GM19455 (cell line): ENCODE measurements at regions not wholly inside any gene's neighbourhood (a gene's known extent, or its start where the extent isn't known, plus 50 kb on each side); places are given as distances from the start of the nearest gene placed in this dataset.
"Not testable (repeated sequence)": the region's sequence is repeated elsewhere in the genome, so short reads cannot be mapped to it uniquely, and the experiment has no call there.

ENCODE experiments used
- ATAC-seq: cut with Tn5 transposase; IDR thresholded peaks from one replicate; pipeline ENCODE4 v1.9.1; 2021; ENCODE audit not compliant: unreplicated experiment

DNA sequence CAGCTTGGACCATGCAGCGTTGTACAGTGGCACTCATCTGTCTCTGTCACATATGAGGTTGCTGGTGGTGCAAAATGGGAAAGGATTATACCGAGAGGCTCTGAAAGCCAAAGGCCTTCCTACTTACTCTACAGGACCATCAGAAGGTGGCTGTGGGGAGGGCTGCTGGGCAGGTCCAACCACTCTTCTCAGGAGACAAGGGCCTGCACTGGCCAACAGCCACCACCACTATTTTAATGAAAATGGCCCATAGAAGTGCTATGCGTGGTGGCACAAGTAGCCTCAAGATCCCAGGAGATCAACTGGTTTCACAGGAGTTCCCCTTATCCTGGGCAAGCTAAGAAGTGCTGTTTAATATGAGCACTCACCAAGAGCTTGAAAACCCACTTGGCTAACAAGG, 52.3 kb downstream of the MRPL57 start:
- ATAC-seq: no peak

DNA sequence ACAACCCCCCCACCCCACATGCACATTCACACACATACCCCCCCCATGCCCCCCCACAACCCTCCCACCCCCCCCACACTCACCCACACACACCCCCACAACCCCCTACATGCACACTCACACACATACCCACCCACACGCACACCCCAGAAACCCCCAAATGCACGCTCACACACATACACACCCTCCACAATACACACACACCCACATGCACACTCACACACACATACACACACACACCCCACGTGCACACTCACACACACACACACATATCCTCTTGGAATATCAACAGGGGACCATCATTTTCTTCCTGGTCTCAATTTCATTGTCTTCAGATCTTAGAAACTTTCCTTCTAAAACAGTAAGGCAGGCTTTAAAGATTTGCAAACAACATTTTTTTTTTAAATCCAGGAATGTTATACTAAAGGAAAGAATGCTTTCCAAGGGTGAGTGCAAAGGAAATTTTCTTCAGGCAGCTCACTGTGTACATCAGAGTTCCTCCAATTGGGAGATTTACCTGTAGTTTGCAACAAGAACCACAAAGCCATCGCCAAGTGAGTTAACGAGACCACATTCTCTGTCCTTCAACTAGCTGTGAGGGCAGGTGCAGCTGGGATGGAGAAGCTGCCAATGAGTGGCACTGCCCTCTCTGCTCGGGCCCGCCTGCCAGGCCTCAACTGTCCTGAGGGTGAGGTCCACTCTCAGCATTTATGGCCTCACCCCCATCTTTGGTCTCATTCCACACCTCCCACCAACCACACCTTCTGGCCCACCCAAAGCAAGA, 53.0 kb downstream of the MRPL57 start:
- no peak for ATAC-seq

DNA sequence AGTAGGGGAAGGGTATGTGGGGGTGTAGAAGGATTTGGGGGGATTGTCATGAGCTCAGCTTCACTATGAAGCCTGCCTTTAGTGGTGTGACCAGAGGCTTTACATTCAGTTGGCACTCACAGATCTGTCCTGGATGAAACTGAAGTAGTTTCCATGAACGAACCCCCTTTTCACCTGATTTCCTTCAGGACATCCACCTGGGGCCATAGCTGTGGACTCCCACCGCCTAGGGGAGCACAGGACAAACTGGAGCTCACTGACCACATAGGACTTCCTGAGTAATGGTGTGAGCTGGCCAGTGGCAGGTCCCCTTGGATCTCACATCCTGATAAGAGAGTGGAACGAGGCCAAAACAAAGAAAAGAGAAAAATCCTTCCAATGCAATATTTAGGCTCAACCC, 54.1 kb downstream of the MRPL57 start:
- ATAC-seq: no peak

DNA sequence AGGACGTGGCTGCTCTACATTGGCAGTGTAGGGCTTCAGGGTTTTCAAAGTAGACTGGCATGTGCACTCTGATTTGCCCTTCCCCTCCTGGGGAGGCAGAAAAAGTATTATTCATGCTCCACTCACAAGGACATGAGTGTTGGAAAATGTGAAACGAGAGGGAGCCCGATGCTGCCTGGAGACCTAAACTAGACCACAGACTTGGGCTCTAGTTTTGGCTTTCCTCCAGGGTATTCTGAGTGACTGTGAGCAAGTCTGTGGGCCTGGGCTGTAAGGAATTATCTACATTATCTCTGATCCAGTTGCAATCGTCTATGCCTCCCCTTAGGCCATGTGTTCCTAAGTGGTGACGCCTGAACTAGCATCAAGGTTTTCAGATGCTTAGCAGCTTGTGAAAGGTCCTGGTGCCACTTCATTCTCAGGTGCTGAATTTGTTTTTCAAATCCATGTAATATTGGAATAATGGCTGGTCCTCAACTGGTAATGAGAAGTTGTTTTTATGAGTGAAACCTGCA, 55.0 kb downstream of the MRPL57 start:
- ATAC-seq: no peak

DNA sequence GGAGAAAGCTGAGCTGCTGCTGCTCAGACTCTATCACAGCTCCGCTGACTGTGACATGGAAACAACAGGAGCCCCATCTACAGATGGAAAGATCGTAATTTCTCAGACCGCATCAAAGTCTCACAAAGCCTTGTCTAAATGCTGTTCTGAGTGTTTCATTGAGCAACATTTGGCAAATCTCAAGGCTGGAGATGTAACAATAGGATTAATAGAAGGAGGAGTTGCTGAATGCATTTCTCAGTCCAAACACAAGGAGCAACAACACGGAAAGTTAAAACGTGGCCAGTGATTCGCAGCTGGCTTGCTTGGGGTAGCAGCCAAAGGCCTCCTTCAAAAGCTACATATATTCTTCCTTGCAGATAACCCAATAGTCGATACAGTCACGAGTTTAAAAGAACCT, 55.7 kb downstream of the MRPL57 start:
- no peak for ATAC-seq

DNA sequence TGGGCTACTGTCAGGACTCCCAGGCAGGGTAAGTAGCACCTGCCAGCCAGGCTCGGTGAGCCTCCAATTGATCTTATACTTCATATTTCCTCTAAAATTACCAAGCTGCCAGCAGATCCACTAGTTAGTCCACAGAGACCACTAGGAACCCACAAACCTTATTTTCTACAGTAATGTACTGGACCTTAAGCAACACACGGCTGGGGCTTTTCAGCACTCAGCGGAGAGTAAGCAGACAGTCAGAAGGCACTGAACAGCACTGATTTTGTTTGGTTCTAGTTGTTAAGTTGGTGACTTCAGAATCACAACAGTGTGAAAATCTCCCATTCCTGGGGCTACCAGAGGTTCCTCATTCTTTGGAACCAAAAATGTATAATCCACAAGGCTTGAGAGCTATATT, 56.1 kb downstream of the MRPL57 start:
- no peak for ATAC-seq

DNA sequence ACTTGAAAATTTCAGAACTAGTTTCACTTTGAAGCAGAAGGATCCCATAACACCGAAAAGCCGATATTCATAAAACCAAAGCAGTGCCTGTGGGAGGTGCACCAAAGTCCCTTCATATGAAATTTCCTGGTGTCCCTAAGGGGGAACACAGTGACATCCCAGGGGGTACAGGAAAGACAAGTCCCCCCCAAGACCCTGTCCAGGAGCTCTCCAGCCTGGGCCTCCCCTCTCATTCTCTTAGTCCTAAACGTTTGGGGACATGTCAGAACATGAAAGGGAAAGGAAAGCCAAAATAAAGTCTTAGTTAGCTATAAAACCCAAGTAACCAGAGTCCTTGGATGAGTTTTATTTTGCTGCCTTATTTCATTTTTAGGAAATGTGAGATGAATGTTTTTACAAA, 56.6 kb downstream of the MRPL57 start:
- ATAC-seq: no peak

DNA sequence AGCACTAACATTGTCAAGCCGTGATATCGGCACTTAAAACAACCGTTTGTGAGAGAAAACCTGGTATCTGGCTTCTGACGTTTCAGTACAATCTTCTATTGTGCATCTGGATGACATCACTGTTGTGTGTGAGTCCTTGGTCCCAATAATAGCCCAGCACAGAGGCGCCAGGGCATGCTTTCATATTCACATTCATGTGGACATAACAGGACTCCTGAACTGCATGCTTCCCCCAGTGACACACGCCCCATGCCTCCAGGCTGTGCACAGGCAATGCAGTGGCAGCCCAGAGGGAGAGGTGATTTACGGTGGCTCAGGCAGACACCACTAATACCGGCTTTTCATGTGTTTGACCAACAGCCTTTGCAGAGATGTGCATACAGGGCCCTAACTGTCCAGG, 58.1 kb downstream of the MRPL57 start:
- ATAC-seq: no peak

DNA sequence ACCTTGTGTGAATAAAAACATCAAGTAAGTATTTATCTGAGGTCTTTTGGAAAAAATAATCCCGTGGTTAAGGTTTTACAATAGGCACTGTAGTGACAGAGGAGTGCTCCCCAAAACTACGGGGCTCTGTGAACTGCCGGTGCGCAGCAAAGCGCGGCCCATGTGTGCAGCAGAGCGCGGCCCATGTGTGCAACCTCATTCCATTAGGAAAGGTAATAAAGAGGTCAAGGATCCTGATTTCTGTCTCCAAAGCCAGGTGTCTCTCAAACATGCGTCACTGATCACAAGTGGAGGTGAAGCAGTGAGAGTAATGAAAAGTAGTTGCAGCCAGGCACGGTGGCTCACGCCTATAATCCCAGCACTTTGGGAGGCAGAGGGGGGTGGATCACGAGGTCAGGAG, 58.7 kb downstream of the MRPL57 start:
- ATAC-seq: no peak

DNA sequence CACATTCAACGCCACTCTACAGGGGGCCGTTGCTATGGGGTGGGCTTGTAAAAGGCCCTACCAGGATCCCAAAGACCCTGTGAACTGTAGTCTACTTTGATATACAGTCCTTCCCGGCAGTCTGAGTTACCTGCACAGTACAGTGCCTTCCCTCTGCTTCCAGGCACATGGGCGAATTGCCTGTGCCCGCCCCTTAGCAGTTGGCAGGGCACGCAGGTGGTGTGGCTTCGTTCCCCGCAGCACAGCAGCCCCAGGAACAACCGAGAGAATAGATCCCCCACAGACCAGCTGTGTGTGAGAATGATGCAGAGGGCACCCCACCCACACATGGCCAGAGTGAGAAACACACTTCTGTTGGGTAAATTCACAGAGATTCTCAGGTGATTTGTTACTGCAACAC, 60.6 kb downstream of the MRPL57 start:
- ATAC-seq: no peak

DNA sequence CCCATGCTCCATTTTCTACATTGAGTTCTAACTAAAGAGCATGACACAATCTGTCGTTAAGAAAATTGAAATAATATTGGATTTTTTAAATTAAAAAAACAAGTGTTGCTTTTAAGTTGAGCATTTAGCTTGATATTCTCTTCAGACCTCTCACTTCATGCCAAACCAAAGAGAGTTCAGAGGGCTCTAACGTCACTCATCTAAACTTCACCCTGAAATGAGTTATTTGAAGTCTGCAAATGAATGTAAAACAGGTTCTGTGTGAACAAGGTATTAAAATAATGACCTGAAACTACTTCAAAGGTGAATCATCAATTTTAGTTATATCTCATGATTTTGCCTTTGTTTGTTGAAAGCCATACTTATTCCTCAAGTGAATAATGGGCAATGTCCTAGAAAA, 61.8 kb downstream of the MRPL57 start:
- no peak for ATAC-seq

DNA sequence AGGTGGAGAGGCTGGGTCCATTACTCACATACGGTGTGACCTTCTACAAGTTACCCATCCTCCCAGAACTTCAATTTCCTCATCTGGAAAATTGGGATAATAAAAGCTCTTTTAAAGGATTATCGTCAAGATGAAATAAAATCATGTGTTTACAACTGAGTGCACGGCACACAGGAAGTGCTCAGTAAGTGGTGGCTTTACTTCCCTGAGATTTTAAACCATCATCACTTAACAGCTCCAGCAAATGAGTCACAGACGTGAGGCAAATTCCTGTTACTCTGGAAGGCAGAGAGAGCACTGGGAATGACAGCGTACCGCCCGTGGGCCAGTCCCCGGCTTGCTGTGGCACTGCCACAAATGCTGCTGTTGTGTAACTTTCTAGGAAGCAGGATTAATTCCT, 64.1 kb downstream of the MRPL57 start:
- no peak for ATAC-seq

DNA sequence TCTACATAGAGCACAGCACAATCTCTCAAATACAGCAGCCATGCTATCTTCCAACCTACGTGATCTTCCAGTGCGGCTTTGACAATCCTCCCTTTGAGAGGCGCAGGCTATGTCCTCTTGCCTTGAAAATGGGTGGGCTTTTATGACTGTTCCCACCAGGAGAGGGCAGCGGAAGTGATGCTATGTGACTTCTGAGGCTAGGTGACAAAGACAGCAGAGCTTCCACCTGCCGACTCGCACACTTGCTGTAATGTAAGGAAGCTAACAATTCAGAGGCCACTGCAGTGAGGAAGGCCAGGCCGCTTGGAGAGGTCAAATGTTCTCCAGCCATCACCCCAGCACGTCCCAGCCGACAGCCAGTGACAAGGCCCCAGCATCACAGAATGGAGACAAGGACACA, 65.8 kb downstream of the MRPL57 start:
- ATAC-seq: no peak

DNA sequence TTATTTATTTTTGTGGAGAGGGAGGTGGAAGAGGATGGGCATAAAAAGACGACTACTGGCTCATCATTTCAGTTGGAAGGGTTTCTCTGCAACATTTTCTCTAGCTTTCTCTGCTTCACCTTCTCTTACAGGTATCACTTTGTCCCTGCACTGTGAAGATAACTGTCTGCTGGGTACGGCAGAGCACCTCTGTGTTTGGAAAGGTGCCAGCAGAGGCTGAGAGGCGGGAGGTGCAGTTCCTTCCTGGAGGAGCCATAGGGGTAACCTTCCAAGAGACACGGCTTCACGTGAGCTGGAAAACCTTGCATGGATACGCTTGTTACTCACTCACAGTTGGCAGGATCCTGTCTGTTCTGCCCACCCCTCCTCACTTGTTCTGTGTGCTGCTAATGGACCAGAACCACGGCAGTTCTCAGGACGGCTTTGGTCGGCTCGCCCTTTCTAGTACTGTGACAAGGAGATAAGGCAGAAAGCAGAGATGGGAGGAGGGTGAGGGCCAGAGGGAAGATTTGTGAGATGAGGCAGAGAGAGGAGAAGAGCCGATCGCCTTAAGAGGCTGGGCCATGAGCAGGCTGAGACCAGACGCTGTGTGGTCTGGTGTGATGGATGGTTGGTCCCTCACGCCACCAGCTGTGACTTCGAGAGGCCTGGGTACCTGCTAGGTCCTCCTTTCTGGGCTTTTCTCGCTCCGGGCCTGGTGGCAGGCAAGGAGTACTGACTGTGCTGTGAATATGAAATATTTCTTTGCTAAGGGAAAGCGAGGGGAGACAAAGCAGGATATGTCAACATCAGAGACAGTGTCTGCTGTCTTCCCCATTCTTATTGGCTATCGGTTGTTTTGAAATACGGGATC, 66.8 kb downstream of the MRPL57 start:
- ATAC-seq: no peak

DNA sequence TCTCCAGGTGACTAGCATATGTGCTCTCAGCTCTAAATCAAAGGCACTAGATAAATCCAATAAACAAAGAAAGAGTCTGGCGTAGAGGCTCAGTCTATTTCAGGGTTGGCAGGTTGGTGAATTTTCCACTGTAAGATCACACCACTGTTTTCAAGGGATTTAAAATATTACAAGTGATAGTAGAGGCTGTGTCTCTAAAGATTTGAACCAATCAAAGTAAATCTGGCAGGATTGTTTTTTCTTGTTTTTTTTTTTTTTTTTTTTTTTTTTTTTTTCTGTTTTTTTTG, 67.4 kb downstream of the MRPL57 start:
- not testable (repeated sequence) for ATAC-seq

DNA sequence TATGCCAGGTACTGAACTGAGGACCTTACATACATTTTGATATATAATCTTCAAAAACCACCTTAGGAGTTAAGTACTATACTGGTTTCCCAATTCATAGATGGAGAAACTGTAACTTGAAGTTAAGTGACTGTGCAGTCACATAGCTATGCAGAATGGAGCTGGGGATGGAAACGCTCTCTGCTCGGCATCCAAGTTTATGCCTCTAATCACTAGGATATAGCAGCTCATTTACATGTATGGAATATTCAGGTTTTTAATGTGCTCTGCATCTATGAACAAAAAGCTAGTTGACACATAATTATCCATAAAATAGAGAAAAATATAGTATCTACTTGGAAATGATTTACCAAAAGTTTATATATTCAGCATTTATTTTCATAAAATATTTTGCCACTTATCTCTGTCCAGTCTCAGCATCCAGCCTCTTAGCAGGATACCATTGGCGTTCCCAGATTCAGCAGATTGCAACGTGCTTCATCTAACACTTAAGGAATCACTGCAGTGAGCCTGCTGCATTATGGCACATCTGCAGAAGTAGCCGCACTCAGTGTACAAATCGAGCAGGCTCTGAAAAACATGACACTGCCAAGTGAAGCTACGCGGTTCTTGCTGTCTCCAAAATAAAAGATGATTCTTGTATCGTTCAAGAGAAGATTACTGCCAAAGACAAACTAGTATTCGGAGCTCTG, 70.4 kb downstream of the MRPL57 start:
- no peak for ATAC-seq

DNA sequence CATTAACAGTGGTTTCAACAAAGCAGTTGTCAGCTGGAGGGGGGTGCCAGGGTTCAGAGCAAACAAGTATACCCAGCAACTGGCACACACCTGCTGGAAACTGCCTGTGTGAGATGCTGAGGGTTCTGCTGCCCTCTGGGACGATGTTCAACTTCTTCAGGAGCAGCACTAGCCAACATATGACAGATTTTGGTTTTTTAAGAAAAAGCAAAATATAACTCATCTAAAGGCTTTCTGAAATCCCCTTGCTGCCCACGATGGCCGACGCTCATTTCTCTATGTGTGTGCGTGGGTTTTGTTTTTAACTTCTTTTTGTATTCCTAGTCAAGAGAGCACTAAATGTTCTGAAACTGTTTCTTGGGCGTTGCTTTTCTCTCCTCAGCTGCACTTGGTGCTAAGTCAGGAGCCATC, 79.9 kb downstream of the MRPL57 start:
- ATAC-seq: no peak

DNA sequence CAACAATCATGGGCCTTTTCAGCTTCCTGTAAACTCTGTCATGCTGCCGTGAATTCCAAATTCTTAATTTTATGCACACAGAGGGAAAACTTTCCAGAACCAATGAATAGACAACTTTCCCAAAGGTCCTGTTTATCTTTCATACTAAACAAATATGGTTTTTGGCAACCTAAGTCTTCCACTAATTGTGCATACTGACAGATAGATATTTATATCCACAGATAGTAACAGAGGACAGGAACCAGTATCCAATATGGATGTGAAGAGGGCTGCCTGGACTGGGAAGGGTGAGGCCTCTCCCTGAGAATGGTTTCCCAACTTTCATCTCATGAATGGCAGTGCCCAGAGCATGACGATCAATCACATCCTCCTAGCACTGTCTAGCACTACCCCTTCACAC, 80.4 kb downstream of the MRPL57 start:
- ATAC-seq: no peak

DNA sequence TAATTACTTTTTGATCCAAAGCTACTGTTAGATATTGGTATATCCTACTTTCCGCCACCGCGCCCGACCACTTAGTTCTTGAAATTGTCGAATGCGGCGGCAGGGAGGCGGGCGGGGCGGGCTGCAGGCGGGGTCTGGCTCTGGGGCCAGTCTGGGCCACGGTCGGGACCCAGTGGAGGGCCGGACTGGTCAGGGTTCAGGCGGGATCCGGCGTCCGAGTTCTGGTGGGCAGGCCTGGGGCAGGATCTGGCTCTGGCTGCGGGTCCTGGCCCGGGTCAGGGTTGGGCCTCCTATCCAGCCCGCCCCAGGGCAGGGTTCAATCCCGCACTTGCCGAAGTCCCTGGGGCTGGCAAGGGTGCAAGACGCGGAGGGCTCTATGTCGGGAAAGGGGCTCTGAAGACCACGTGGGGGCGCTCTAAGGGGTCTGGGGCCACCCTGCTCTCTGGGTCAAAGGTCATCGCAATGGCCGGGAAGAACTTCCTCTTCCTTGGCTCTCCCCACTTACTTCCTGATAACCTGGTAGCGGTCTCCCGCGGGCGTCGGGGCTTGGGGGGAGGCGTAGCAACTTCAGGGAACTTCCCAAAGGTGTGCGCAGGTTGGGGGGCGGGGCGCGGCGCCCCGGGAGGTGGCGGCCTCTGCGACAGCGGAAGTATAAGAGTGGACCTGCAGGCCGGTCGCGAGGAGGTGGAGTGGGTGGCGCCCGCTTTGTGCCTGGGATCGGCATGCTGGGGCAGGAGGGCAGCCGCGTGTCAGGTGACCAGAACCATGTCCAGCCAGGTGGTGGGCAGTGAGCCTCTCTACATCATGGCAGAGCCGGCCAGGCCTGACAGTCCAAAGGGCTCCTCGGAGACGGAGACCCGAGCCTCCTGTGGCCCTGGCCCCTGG, 83.4 kb downstream of the MRPL57 start:
- ATAC-seq: no peak

DNA sequence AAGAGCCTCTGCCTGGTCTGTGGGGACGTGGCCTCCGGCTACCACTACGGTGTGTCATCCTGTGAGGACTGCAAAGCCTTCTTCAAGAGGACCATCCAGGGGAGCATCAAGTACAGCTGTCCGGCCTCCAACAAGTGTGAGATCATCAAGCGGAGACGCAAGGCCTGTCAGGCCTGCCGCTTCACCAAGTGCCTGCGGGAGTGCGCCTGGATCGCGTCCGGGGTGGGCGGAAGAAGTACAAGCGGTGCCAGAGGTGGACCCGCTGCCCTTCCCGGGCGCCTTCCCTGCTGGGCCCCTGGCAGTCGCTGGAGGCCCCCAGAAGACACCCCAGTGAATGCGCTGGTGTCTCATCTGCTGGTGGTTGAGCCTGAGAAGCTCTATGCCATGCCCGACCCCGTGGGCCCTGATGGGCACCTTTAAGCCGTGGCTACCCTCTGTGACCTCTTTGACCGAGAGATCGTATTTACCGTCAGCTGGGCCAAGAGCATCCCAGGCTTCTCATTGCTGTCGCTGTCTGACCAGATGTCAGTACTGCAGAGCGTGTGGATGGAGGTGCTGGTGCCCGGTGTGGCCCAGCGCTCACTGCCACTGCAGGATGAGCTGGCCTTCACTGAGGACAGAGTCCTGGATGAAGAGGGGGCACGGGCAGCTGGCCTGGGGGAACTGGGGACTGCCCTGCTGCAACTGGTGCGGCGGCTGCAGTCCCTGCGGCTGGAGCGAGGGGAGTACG, 84.3 kb downstream of the MRPL57 start:
- not testable (repeated sequence) for ATAC-seq
